T-helper 2 cell treated with Interferon-gamma antibody and Interleukin-4, amounts not matched to agents 5 μg/mL and 100 μg/mL, for 36 hours (primary cell): ENCODE measurements at regions not wholly inside any gene's neighbourhood (a gene's known extent, or its start where the extent isn't known, plus 50 kb on each side); places are given as distances from the start of the nearest gene placed in this dataset.

Experiments
- DNase-seq: peaks from one replicate; pipeline ENCODE4 v3.0.0; 2021; ENCODE audit warnings: low spot score
- H3K27ac Mint-ChIP-seq: one replicate; pipeline ENCODE4 v1.8.0; 2021; ENCODE audit warnings: mild to moderate bottlenecking, mixed read lengths
- H3K27me3 Mint-ChIP-seq: one replicate; pipeline ENCODE4 v1.8.0; 2021; ENCODE audit warnings: low read depth, mixed read lengths
- H3K36me3 Mint-ChIP-seq: one replicate; pipeline ENCODE4 v1.8.0; 2021; ENCODE audit warnings: low read depth, mixed read lengths
- H3K4me1 Mint-ChIP-seq: one replicate; pipeline ENCODE4 v1.8.0; 2021; ENCODE audit warnings: low read depth, mixed read lengths
- H3K4me3 Mint-ChIP-seq: one replicate; pipeline ENCODE4 v1.8.0; 2022; ENCODE audit warnings: mild to moderate bottlenecking, moderate library complexity, mixed read lengths
- H3K9me3 Mint-ChIP-seq: one replicate; pipeline ENCODE4 v1.8.0; 2021; ENCODE audit warnings: mixed read lengths

GRCh38 chr4:81521708-81522107, 50.0 kb upstream of the RASGEF1B start:
- no peak overlapping the region for H3K27ac Mint-ChIP-seq
- H3K4me3 Mint-ChIP-seq, result no peak overlapping the region
- H3K4me1 Mint-ChIP-seq, result no peaks in the 10 kb centered on the region
- H3K9me3 Mint-ChIP-seq, result peaks cover 10% of the 10 kb centered on the region
- no peaks in the 10 kb centered on the region for H3K36me3 Mint-ChIP-seq
- H3K27me3 Mint-ChIP-seq, result no peaks in the 10 kb centered on the region
- no peak for DNase-seq
